Stomach (tissue), 4 donors: ENCODE measurements at regions not wholly inside any gene's neighbourhood (a gene's known extent, or its start where the extent isn't known, plus 50 kb on each side); places are given as distances from the start of the nearest gene placed in this dataset.

Experiments used
- CTCF ChIP-seq, 7 experiments: fragments of 450-650 bp in 4 of 7; fragments of 200-600 bp in 3 of 7; sonication (generic) in 3 of 7; IDR thresholded peaks; one replicate each; pipeline ENCODE4 v1.5.1; 2016 to 2019; ENCODE audit warnings: antibody characterized with exemption in 7 of 7, control low read depth in 2 of 7, mild to moderate bottlenecking in 1 of 7
- POLR2A ChIP-seq, 4 donors: fragments of 450-650 bp; IDR thresholded peaks; one replicate each; pipeline ENCODE4 v1.6.1; 2016; ENCODE audit warnings: antibody characterized with exemption in 4 of 4, control low read depth in 2 of 4, mild to moderate bottlenecking in 1 of 4, moderate library complexity in 1 of 4
- POLR2AphosphoS5 ChIP-seq, 3 donors: sonication (generic); formaldehyde crosslinking; IDR thresholded peaks; one replicate each; pipeline ENCODE4 v1.6.1; 2016; ENCODE audit warnings: antibody characterized with exemption in 3 of 3

- no peak for TF ChIP-seq CTCF (IDR thresholded peaks at IDR 0.05)
- no peak for TF ChIP-seq POLR2A (IDR thresholded peaks at IDR 0.05)
- TF ChIP-seq POLR2AphosphoS5 (IDR thresholded peaks at IDR 0.05), result no peak
Measured at GRCh38 chr1:199741586-199741985, 285.9 kb upstream of the NR5A2 start.
